Limb (tissue), 2 donors: ENCODE measurements at regions not wholly inside any gene's neighbourhood (a gene's known extent, or its start where the extent isn't known, plus 50 kb on each side); places are given as distances from the start of the nearest gene placed in this dataset.

Experiments
- DNase-seq, 2 donors: peaks; one replicate each; pipeline ENCODE4 v3.0.0-alpha.2; 2016; ENCODE audit errors: extremely low spot score in 2 of 2

- no peak for DNase-seq
Observed at GRCh38 chr7:12517451-12517850, 53.1 kb upstream of the SCIN start.

- DNase-seq = no peak
Observed at GRCh38 chr7:12518920-12519681, 51.4 kb upstream of the SCIN start.

- DNase-seq = no peak
Observed at GRCh38 chr7:12519682-12520009, 50.9 kb upstream of the SCIN start.
